ENCODE measurements at regions not wholly inside any gene's neighbourhood (a gene's known extent, or its start where the extent isn't known, plus 50 kb on each side); places are given as distances from the start of the nearest gene placed in this dataset.

DNA sequence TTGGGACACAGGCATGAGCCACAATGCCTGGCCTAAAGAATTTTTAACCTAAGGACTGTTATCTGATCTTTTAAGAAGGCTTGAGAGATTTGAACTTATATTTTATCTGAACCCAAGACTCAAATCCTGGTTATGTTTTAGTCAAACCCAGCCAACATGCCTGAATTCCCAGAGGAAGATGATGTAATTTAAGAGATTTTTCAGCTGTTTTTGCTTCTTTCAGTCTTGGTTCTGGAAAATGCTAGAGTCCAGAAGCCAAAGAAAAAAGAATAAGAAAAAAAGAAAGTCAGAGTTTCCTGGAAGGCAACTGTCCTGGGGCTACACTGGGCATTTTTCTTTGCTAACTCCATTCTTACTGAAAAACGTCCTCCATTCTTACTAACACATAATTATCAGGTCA is 85.8 kb downstream of the SNX18 start:
- Histone ChIP-seq H3K27ac (ENCODE audit: low read depth in 1 of 2, low read length in 1 of 2) (no peak overlapping the region), H3K4me3 (no peak overlapping the region), H3K9me3 (ENCODE audit: control insufficient read depth in 4 of 4, insufficient read depth in 3 of 4, low read length in 3 of 4) (no peaks in the 10 kb centered on the region), H3K27me3 (ENCODE audit: control insufficient read depth in 3 of 3, insufficient read depth in 3 of 3, low read length in 2 of 3) (no peaks in the 10 kb centered on the region), H3K4me1 (ENCODE audit: control insufficient read depth in 5 of 5, insufficient read depth in 5 of 5, low read length in 5 of 5) (peaks cover 0 to 22% (median 4%) of the 10 kb centered on the region in 5 donors), H3K9ac (ENCODE audit: insufficient read depth in 1 of 2, low read length in 2 of 2) (no peak overlapping the region), H3K36me3 (ENCODE audit: control insufficient read depth in 4 of 4, insufficient read depth in 4 of 4, low read length in 4 of 4) (no peaks in the 10 kb centered on the region)
- peak in 2 of 3 donors; percentile 89 to 90 for DNase-seq
- no peak for TF ChIP-seq CTCF (IDR thresholded peaks at IDR 0.05; ENCODE audit: control extremely low read depth, extremely low read depth)
- ATAC-seq (ENCODE audit: insufficient read depth, low FRiP score) = no peak
- WGBS, 2 donors = 56 to 65% methylated on average over 1 of the region's 1 CpG

DNA sequence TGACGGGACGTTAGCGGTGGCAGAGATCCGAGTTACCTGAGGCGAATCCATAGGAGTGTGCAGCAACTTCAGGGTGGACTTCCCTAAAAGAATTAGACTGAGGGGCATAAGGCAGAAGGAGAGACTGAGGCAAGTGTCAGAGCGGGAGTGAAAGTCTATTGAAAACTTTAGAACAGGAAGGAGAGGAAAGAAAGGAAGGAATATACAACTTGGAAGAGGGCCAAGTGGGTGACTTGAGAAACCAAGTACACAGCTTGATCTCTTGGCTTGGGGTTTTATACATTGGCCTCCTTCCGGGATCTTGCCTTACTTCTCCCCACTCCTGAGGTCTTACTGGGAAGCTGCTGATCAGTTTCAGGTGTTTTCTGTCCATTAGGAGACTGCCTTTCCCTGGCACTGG is 84.9 kb downstream of the SNX18 start:
- H3K4me1 ChIP-seq (ENCODE audit: control insufficient read depth in 5 of 5, insufficient read depth in 5 of 5, low read length in 5 of 5) = peaks cover 0 to 22% (median 4%) of the 10 kb centered on the region in 5 donors
- H3K27me3 ChIP-seq (ENCODE audit: control insufficient read depth in 3 of 3, insufficient read depth in 3 of 3, low read length in 2 of 3) = no peaks in the 10 kb centered on the region
- H3K4me3 ChIP-seq = no peak overlapping the region
- ATAC-seq (ENCODE audit: insufficient read depth, low FRiP score) (no peak), DNase-seq (peak in 2 of 3 donors; percentile 48 to 61)
- H3K9me3 ChIP-seq (ENCODE audit: control insufficient read depth in 4 of 4, insufficient read depth in 3 of 4, low read length in 3 of 4) = peaks cover 0 to 2% (median 0%) of the 10 kb centered on the region in 4 donors
- no peaks in the 10 kb centered on the region for H3K36me3 ChIP-seq (ENCODE audit: control insufficient read depth in 4 of 4, insufficient read depth in 4 of 4, low read length in 4 of 4)
- no peak overlapping the region for H3K9ac ChIP-seq (ENCODE audit: insufficient read depth in 1 of 2, low read length in 2 of 2)
- WGBS, 2 donors = 63 to 81% methylated on average over 7 of the region's 7 CpGs
- no peak for TF ChIP-seq CTCF (IDR thresholded peaks at IDR 0.05; ENCODE audit: control extremely low read depth, extremely low read depth)
- H3K27ac ChIP-seq (ENCODE audit: low read depth in 1 of 2, low read length in 1 of 2) = no peak overlapping the region

DNA sequence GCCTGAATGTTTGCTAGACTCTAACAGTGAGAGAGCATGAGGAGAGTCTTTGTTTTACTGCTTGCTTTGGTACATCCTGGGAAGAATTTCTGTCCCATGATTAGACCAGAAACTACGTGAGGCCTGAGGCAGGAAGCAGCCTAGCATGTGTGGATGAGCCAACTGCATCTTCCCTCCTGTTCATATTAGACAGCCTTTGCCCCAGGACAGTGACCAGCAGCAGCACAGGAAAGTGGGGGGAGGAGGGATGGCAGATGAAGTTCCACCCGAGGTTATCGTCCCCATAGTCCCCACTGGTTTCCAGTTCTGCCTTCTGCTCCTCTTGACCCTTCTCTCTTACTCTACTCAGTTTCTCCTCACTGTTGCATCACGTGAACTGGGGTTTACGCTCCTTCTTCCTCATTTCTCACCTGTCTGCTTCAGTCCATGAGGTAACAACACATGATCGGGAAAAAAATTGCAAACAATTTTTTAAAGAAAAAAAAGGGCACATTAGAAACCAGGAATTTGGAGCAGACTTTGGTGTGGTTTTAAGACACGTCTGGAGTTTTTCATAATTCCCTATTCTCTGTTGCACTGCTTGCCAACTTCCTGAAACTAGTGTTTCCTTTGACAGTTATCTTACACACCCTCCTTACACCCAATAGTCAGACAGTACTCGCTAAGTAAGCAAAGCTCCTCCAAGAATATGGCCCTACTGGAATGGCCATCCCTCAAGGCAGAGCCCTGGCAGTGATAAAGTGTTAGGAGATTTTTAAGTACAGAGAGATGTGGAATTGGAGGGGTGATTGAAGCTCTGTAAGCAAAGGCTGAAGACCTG is 84.1 kb downstream of the SNX18 start:
- Histone ChIP-seq H3K9me3 (ENCODE audit: control insufficient read depth in 4 of 4, insufficient read depth in 3 of 4, low read length in 3 of 4) (peaks cover 0 to 8% (median 0%) of the 10 kb centered on the region in 4 donors), H3K4me3 (no peak overlapping the region), H3K4me1 (ENCODE audit: control insufficient read depth in 5 of 5, insufficient read depth in 5 of 5, low read length in 5 of 5) (peaks cover 0 to 22% (median 4%) of the 10 kb centered on the region in 5 donors), H3K9ac (ENCODE audit: insufficient read depth in 1 of 2, low read length in 2 of 2) (no peak overlapping the region), H3K36me3 (ENCODE audit: control insufficient read depth in 4 of 4, insufficient read depth in 4 of 4, low read length in 4 of 4) (no peaks in the 10 kb centered on the region), H3K27me3 (ENCODE audit: control insufficient read depth in 3 of 3, insufficient read depth in 3 of 3, low read length in 2 of 3) (no peaks in the 10 kb centered on the region), H3K27ac (ENCODE audit: low read depth in 1 of 2, low read length in 1 of 2) (peak overlapping the region in 1 of 2 donors; percentile 18)
- no peak for ATAC-seq (ENCODE audit: insufficient read depth, low FRiP score)
- WGBS, 2 donors = 28 to 59% methylated on average over 8 of the region's 8 CpGs
- DNase-seq = peak in 2 of 3 donors; percentile 75 to 87
- no peak for TF ChIP-seq CTCF (IDR thresholded peaks at IDR 0.05; ENCODE audit: control extremely low read depth, extremely low read depth)

Measured in lung (tissue), 11 donors.